Suprapubic skin (tissue), 4 donors: ENCODE measurements at regions not wholly inside any gene's neighbourhood (a gene's known extent, or its start where the extent isn't known, plus 50 kb on each side); places are given as distances from the start of the nearest gene placed in this dataset.

Experiments used
- CTCF ChIP-seq, 2 donors: fragments of 200-600 bp in 1 of 2; fragments of 450-650 bp in 1 of 2; sonication (generic) in 1 of 2; IDR thresholded peaks; one replicate each; pipeline ENCODE4 v1.5.1; 2016 to 2019; ENCODE audit warnings: antibody characterized with exemption in 2 of 2, mild to moderate bottlenecking in 1 of 2, moderate library complexity in 1 of 2
- EP300 ChIP-seq: sonication (generic); formaldehyde crosslinking; IDR thresholded peaks from one replicate; pipeline ENCODE4 v1.6.1; 2017; ENCODE audit warnings: antibody characterized with exemption
- POLR2A ChIP-seq, 2 donors: fragments of 450-650 bp; IDR thresholded peaks; one replicate each; pipeline ENCODE4 v1.6.1; 2017; ENCODE audit warnings: antibody characterized with exemption in 2 of 2, mild to moderate bottlenecking in 2 of 2, moderate library complexity in 2 of 2
- POLR2AphosphoS5 ChIP-seq, 3 donors: sonication (generic); formaldehyde crosslinking; IDR thresholded peaks; one replicate each; pipeline ENCODE4 v1.6.1; 2017; ENCODE audit warnings: antibody characterized with exemption in 3 of 3

GRCh38 chrX:20322887-20323286, 56.2 kb upstream of the RPS6KA3 start:
- no peak for TF ChIP-seq CTCF (IDR thresholded peaks at IDR 0.05)
- no peak for TF ChIP-seq EP300
- no peak for TF ChIP-seq POLR2A (IDR thresholded peaks at IDR 0.05)
- no peak for TF ChIP-seq POLR2AphosphoS5 (IDR thresholded peaks at IDR 0.05)
